ENCODE measurements at regions not wholly inside any gene's neighbourhood (a gene's known extent, or its start where the extent isn't known, plus 50 kb on each side); places are given as distances from the start of the nearest gene placed in this dataset.

DNA sequence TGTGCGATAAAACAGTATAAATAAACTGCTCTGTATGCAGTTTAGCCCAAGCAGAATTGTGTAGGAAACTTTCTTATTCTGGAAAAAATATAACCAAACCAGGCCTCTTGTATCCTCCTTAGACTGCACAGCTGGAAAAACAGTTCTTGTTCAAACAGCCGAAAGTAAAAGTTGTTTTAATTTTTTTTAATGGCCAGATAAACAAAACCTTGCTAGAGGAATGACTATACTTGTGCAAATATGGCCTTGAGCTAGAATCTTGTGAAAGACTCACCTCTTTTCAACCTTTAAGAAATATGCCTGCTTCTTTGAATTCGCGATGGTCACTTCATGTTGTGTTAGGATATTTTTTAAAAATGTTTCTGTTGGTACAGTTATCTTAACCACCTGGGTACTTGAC is 114.5 kb upstream of the MAF start:
- DNase-seq = no peak

GRCh38 chr16:79714440-79714839 is 113.9 kb upstream of the MAF start:
- no peak for DNase-seq

DNA sequence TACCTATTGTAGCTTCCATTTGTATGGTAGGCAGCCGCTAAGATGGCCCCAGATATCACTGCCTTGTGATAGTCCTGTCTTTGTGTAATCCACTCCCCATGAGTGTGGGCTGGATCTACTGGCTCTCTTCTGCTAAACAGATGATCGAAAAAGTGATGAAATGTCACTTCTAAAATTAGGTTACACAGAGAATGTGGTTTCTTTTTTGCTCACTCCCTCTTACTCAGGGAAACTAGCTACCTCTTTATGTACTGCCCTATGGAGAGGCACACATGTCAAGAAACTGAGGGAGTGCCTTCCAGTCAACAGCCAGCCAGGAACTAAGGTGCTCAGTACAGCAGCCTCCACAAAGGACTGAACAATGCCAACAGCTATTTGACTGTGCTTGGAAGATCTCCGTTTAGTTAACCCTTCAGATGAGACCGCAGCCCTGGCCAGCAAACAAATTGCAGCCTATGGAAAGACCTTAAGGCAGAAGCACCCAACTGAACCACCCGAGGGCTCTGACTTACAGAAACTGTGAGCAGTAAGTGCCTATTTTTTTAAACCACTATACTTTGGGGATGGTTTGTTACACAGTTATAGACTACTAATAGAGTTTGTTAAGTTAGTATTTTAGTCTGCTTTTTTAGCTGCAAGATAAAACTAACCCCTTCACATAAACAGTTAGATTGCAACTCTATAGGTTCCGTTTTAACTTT is 113.2 kb upstream of the MAF start:
- DNase-seq = no peak

GRCh38 chr16:79712276-79712675 is 111.7 kb upstream of the MAF start:
- no peak for DNase-seq

- DNase-seq = no peak
Measured at GRCh38 chr16:79707876-79708275, 107.3 kb upstream of the MAF start.

GRCh38 chr16:79703066-79703465 is 102.5 kb upstream of the MAF start:
- no peak for DNase-seq

GRCh38 chr16:79698341-79698753 is 97.8 kb upstream of the MAF start:
- peak; percentile 38 to 52 for DNase-seq

GRCh38 chr16:79697562-79698112 is 97.1 kb upstream of the MAF start:
- no peak for DNase-seq

DNA sequence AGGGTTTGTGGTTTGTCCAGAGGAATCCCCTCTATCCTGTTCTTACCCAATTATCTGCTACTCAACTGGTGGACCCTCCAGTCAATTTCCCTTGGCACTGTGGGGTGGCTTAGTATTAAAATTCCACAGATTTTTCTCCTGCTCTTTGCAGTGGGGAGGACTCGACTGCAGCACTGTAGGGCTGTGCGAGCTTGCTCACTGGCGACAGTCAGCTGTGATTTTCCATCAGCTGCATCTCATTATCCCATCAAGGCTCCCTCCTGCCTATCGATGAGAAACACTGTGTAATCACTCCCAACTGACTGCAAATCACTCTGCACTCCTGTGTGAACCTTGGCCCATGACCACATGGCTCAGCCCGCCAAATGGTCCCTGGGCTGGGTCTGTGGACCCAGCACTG is 90.5 kb upstream of the MAF start:
- no peak for DNase-seq

DNA sequence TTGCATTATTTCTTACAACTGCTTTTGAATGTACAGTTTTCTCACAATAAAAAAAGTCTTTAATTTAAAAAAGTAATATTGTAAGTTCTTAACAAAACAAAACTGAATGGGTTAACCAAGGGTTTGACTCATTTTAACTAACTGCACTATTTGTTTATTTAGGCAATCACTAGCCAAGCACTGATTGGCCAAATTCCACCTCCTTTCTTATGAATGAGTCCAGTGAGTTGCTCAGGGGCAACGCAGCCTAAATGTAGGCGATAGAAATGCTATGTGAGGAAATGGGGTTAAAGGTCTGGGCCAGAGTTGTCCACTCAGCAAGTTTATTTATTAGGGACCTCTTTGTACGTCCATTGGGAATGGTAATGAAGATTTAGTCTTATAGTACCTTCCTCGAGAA is 89.6 kb upstream of the MAF start:
- DNase-seq = no peak

DNA sequence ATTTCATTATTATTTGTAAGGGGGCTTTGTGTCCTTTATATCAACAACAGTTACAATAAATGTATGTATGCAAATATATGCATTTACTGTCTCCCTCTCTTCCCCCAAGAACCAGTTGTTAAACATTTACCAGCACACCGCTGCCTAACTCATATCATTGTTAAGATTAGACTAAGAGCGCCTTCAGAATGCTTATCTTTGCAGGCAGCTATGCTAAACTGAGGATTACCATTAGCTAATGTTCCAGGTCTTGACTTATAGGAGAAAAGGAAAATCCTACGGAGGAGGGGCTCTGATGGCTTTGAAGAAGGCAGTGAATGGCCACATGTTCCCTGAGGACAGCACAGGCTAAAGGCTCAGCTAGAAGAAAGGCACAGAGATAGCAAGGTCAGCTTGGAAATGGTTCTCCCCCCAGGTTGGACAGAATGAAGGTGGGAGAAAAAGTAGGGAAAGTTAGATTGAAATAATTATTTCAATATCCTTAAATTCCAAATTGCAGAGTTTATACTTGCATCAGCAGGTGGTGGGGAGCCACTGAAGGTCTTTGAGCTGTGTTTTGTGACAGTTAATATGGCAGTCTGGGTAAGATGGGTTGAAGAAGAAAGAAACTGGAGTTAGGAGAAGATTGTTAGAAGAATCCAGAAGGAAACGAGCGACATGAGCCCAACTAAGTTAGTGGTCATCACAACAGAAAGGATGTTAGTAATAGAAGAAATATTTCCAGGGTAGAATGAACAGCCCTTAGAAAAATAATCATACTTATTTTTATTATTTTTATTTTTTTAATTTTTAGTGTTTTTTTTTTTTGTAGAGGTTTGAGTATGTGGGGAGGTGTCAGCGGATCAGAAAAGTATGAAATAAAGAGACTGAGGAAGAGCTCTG is 87.0 kb upstream of the MAF start:
- no peak for DNase-seq

- DNase-seq = no peak
Measured at GRCh38 chr16:79685871-79686270, 85.3 kb upstream of the MAF start.

DNA sequence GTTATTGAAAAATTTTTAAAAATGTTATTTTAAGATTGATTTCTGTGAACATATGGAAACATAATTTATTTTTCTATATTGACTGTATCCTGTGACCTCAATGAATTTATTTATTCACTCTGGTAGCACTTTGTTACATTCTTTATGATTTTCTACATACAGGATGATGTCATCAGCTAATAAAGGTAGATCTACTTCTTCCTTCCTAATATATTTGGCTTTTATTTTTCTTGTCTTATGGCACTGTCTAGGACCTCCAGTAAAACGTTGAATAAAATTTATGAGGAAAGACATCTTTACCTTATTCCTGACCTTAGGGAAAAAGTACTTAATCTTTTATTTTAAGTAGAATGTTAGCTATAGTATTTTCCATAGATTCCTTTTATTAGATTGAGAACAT is 78.8 kb upstream of the MAF start:
- DNase-seq = no peak

DNA sequence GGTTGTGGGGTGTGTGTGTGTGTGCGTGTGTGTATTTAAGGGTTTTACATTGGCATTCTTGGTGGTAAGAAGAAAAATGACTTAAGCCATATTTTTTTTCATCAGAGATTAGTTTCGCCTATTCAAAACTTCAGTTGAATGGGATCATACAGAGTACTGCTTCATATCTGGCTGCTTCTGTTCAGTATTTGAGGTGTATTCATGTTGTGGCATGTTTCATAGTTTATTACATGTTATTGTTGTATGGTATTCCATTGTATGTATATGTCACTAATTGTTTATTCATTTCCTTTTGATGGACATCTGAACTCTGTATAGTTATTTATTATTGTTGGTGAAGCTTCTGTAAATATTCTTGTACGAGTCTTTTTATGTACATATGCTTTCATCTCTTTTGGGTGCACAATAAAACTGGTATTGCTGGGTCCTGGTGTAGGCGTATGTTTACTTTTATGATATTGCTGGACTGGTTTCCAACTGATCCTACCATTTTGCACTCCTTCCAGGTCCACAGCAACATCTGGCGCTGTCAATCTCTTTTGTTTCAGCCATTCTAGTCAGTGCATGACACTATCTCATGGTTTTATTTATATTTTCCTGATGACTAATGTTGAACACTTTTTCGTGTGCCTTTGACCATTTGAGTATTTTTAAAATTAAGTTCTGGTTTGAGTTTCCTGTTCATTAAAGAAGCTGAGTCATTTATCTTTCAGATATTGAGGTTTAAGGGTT is 77.4 kb upstream of the MAF start:
- DNase-seq = no peak

GRCh38 chr16:79673635-79674034 is 73.1 kb upstream of the MAF start:
- no peak for DNase-seq

DNA sequence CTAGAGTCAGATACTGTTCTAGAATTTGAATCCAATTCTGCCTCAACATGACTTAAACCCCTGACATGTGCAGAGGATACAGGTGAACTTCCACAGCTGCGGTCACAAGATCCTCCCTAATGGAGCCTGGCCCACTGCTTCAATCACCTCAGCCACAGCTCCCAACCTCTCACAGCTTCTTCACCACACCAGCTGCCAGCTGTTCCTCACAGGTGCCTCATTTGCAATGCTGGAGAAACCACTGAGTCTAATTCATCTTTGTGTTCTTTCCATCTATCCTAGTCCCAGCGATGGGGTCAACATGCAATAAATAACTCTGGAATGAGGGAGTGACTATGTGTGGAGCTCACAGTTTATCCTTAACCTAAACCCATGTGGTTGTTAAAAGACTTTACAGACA is 72.0 kb upstream of the MAF start:
- no peak for DNase-seq

DNA sequence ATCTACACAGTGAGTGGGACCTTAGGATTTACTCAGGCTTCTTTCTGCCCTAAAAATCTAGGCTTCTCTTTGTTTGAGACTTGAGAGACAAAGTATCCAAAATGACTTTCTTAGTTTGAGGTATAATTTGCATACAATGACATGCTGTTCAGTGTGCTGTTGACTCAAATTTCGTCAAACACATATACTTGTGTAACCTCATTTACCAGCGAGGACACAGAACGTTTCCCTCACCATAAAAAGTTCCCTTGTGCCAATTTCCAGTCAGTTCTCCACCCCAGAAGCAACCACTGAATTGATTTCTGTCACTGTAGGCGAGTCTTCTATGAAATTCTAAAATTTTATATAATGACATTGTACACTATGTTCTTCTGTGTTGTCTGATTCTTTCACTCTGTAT is 68.0 kb upstream of the MAF start:
- DNase-seq = no peak

DNA sequence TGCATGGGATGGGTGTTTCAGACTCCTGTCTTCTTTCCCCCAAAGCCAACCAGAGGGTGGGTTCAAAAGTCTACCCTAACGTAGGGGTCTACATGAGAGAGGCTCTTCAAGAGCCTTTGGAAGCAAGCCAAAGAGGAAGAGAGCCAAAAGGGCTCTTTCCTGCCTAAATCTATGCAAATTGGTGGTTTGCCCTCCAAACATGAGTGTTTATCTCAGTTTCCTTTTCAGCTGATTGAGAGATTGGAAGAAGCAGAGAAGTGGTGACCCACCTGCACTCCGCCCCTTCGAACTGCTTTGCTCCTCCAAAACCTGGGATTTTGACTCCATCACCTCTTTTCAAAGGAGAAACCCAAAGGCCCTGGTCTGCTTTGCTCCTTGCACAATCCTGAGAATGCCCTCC is 65.4 kb upstream of the MAF start:
- no peak for DNase-seq

DNA sequence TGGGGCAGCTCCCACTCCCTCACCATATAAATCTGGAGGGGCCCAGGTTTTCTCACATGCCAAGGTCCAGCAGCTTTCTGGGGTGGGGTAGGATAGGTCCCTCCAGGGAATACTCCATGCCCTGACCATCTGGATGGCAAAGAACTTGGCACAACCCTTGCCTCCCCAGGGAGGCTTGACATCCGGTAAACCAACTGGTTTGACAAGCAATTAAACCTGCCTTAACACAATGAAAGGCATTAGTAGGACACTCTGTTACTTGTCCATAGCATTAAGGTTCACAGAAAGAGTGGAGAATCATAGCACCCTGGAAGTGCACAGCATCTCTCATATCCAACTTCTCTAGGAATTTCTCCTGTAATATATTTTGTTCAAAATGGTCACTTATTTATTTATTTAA is 63.9 kb upstream of the MAF start:
- DNase-seq = no peak

- no peak for DNase-seq
Measured at GRCh38 chr16:79662669-79663313, 62.3 kb upstream of the MAF start.

DNA sequence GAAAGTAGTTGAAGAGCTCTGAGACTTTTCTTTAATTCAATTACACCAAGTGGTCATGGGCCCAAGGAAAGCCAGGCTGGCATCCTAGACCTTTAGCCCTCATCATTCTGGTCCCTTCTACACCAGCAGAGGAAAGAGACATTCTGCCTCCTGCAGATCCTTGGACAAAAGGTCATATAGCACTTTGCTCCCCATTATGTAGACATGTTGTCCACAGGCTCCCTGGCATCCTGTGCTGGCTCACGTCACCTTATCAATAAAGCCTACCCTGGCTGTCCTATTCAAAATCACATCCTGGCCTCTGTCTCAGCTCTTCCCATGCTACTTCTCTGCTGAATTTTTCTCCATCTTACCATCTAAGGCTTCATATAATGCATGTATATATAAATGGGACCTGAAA is 61.6 kb upstream of the MAF start:
- DNase-seq = no peak

GRCh38 chr16:79661578-79661977 is 61.0 kb upstream of the MAF start:
- no peak for DNase-seq

Measured in right lung (tissue), 2 donors.